HG03064 (cell line): ENCODE measurements at regions not wholly inside any gene's neighbourhood (a gene's known extent, or its start where the extent isn't known, plus 50 kb on each side); places are given as distances from the start of the nearest gene placed in this dataset.

ENCODE experiments used
- ATAC-seq: cut with Tn5 transposase; IDR thresholded peaks from one replicate; pipeline ENCODE4 v1.9.1; 2021; ENCODE audit warnings: low read depth; ENCODE audit not compliant: unreplicated experiment

- ATAC-seq: no peak
Observed at GRCh38 chr2:223368481-223368880, 233.7 kb downstream of the SCG2 start.

- ATAC-seq: no peak
Observed at GRCh38 chr2:223369889-223370288, 232.3 kb downstream of the SCG2 start.

- no peak for ATAC-seq
Observed at GRCh38 chr2:223383315-223383714, 218.8 kb downstream of the SCG2 start.

- ATAC-seq: no peak
Observed at GRCh38 chr2:223386189-223386588, 216.0 kb downstream of the SCG2 start.

GRCh38 chr2:223386984-223387383, 215.2 kb downstream of the SCG2 start:
- ATAC-seq: no peak

- ATAC-seq: no peak
Observed at GRCh38 chr2:223389624-223390023, 212.5 kb downstream of the SCG2 start.

- ATAC-seq: no peak
Observed at GRCh38 chr2:223396993-223397392, 205.2 kb downstream of the SCG2 start.

GRCh38 chr2:223399357-223399957, 202.7 kb downstream of the SCG2 start:
- no peak for ATAC-seq

- ATAC-seq: no peak
Observed at GRCh38 chr2:223404616-223405015, 197.5 kb downstream of the SCG2 start.

GRCh38 chr2:223414646-223415045, 187.5 kb downstream of the SCG2 start:
- ATAC-seq: no peak

- ATAC-seq: no peak
Observed at GRCh38 chr2:223415071-223415470, 187.1 kb downstream of the SCG2 start.

GRCh38 chr2:223416815-223417610, 185.1 kb downstream of the SCG2 start:
- ATAC-seq: no peak

- ATAC-seq: no peak
Observed at GRCh38 chr2:223418131-223418530, 184.0 kb downstream of the SCG2 start.

- ATAC-seq: no peak
Observed at GRCh38 chr2:223418604-223419199, 183.5 kb downstream of the SCG2 start.

- ATAC-seq: no peak
Observed at GRCh38 chr2:223420048-223420447, 182.1 kb downstream of the SCG2 start.

- no peak for ATAC-seq
Observed at GRCh38 chr2:223431479-223431878, 170.7 kb downstream of the SCG2 start.

GRCh38 chr2:223433461-223433860, 168.7 kb downstream of the SCG2 start:
- ATAC-seq: no peak

GRCh38 chr2:223437788-223438187, 164.4 kb downstream of the SCG2 start:
- no peak for ATAC-seq

- ATAC-seq: no peak
Observed at GRCh38 chr2:223439184-223439583, 163.0 kb downstream of the SCG2 start.

- no peak for ATAC-seq
Observed at GRCh38 chr2:223439786-223440185, 162.4 kb downstream of the SCG2 start.

- no peak for ATAC-seq
Observed at GRCh38 chr2:223442847-223443246, 159.3 kb downstream of the SCG2 start.

- no peak for ATAC-seq
Observed at GRCh38 chr2:223450246-223450645, 151.9 kb downstream of the SCG2 start.
